GM12878 (cell line): ENCODE measurements at regions not wholly inside any gene's neighbourhood (a gene's known extent, or its start where the extent isn't known, plus 50 kb on each side); places are given as distances from the start of the nearest gene placed in this dataset.

Experiments
- ATAC-seq: fragments of 200-7000 bp; cut with Tn5 transposase; 3 replicates; pipeline ENCODE4 v1.9.1; 2020; ENCODE audit warnings: mild to moderate bottlenecking, moderate library complexity
- BruUV-seq: library from RNA; stranded (reverse); fragments of 400-500 nt; replicated peaks from 2 replicates; lab custom pipeline; 2021; lab: Mats Ljungman, UMichigan
- CTCF ChIA-PET: fragments of 300-600 bp; sonication (Branson Sonifier 250); formaldehyde crosslinking; extraction: SDS; loops from one replicate; lab custom pipeline; 2021; ENCODE audit warnings: inconsistent platforms; lab: Yijun Ruan, JAX
- POLR2A ChIA-PET: fragments of 350-600 bp; formaldehyde crosslinking; extraction: SDS; loops from one replicate; lab custom pipeline; 2021; ENCODE audit warnings: inconsistent platforms; lab: Charles Lee
- RAD21 ChIA-PET: fragments of 300-600 bp; sonication (Branson Sonifier 250); formaldehyde crosslinking; loops from one replicate; lab custom pipeline; 2023; ENCODE audit warnings: antibody characterized with exemption; ENCODE audit not compliant: unreplicated experiment; lab: Charles Lee
- SMC1A ChIA-PET: fragments of 300-600 bp; sonication (Branson Sonifier 250); formaldehyde crosslinking; loops from one replicate; lab custom pipeline; 2023; ENCODE audit not compliant: unreplicated experiment, uncharacterized antibody; lab: Charles Lee
- DNase-seq: peaks from one replicate; pipeline ENCODE4 v3.0.0-alpha.2; 2011; ENCODE audit warnings: low read depth, low spot score
- FAIRE-seq: peaks from 3 replicates; lab custom pipeline; 2011; peaks lifted over from hg19 to GRCh38; lab: Jason Lieb, UNC
- H2AFZ ChIP-seq: 2 replicates; pipeline ENCODE4 v1.6.0; 2011; ENCODE audit warnings: low read depth, low read length, control low read depth; ENCODE audit not compliant: control insufficient read depth
- H3K27ac ChIP-seq: 2 replicates; pipeline ENCODE4 v1.5.1; 2011; ENCODE audit warnings: control low read depth; ENCODE audit not compliant: control insufficient read depth, insufficient read depth
- H3K27me3 ChIP-seq, 2 experiments: replicated peaks in 1 of 2; 2 replicates each; pipeline versions ENCODE4 v1.6.0 to v1.6.1; 2011; ENCODE audit warnings: low read length in 1 of 2; ENCODE audit not compliant: control insufficient read depth in 2 of 2, insufficient read depth in 2 of 2
- H3K36me3 ChIP-seq, 2 experiments: 2 replicates each; pipeline ENCODE4 v1.5.1; 2011; ENCODE audit warnings: low read length in 1 of 2; ENCODE audit not compliant: control insufficient read depth in 2 of 2, insufficient read depth in 2 of 2
- H3K4me1 ChIP-seq: 2 replicates; pipeline ENCODE4 v1.6.1; 2011; ENCODE audit warnings: mild to moderate bottlenecking, low read length, moderate library complexity, mixed read lengths; ENCODE audit not compliant: control insufficient read depth, insufficient read depth
- H3K4me2 ChIP-seq: 2 replicates; pipeline ENCODE4 v1.6.0; 2011; ENCODE audit warnings: control low read depth; ENCODE audit not compliant: control insufficient read depth, insufficient read depth
- H3K4me3 ChIP-seq: fragments of 200-600 bp; sonication (generic); 2 replicates; pipeline ENCODE4 v1.5.1; 2016
- H3K79me2 ChIP-seq: 2 replicates; pipeline ENCODE4 v1.6.0; 2011; ENCODE audit warnings: low read length; ENCODE audit not compliant: control insufficient read depth, insufficient read depth
- H3K9ac ChIP-seq: 2 replicates; pipeline ENCODE4 v1.8.0; 2011; ENCODE audit warnings: low read length, control low read depth, mixed read lengths; ENCODE audit not compliant: control insufficient read depth, insufficient read depth
- H3K9me3 ChIP-seq: replicated peaks from 3 replicates; pipeline ENCODE4 v1.5.1; 2011; ENCODE audit warnings: mild to moderate bottlenecking, low read length; ENCODE audit not compliant: control insufficient read depth, insufficient read depth
- H4K20me1 ChIP-seq: 2 replicates; pipeline ENCODE4 v1.6.0; 2011; ENCODE audit not compliant: control insufficient read depth, insufficient read depth
- BACH1 ChIP-seq: fragments of 450-650 bp; IDR thresholded peaks from 2 replicates; pipeline ENCODE4 v1.6.1; 2017; ENCODE audit warnings: mild to moderate bottlenecking, borderline replicate concordance
- BCL11A ChIP-seq: IDR thresholded peaks from 2 replicates; pipeline ENCODE4 v1.6.1; 2011; ENCODE audit warnings: low read depth, low read length
- BCLAF1 ChIP-seq: fragments of 450-650 bp; IDR thresholded peaks from 2 replicates; pipeline ENCODE4 v1.6.1; 2017; ENCODE audit warnings: antibody characterized with exemption, mild to moderate bottlenecking, moderate library complexity
- ELK1 ChIP-seq: IDR thresholded peaks from 2 replicates; pipeline ENCODE4 v1.6.1; 2012; ENCODE audit warnings: low read depth, low read length, improper control_type of control experiment
- FOXK2 ChIP-seq: fragments of 450-650 bp; IDR thresholded peaks from 2 replicates; pipeline ENCODE4 v1.6.1; 2017; ENCODE audit warnings: mild to moderate bottlenecking, moderate library complexity
- HSF1 ChIP-seq: fragments of 150-350 bp; IDR thresholded peaks from 2 replicates; pipeline ENCODE4 v1.6.1; 2014; ENCODE audit warnings: mild to moderate bottlenecking, low read depth, low read length
- KDM1A ChIP-seq: fragments of 200-600 bp; sonication (generic); IDR thresholded peaks from 2 replicates; pipeline ENCODE4 v1.6.1; 2016; ENCODE audit warnings: borderline replicate concordance
- KLF5 ChIP-seq: fragments of 450-650 bp; IDR thresholded peaks from 2 replicates; pipeline ENCODE4 v1.6.1; 2014; ENCODE audit warnings: mild to moderate bottlenecking; ENCODE audit not compliant: partially characterized antibody
- MLLT1 ChIP-seq: fragments of 450-650 bp; IDR thresholded peaks from 2 replicates; pipeline ENCODE4 v1.6.1; 2016; ENCODE audit warnings: mild to moderate bottlenecking
- NBN ChIP-seq: fragments of 450-650 bp; IDR thresholded peaks from 2 replicates; pipeline ENCODE4 v1.6.1; 2016
- NFIC ChIP-seq: IDR thresholded peaks from 2 replicates; pipeline ENCODE4 v1.6.1; 2012; ENCODE audit warnings: low read depth, mild to moderate bottlenecking, inconsistent platforms, low read length, moderate library complexity
- PAX5 ChIP-seq: IDR thresholded peaks from 2 replicates; pipeline ENCODE4 v1.6.1; 2011; ENCODE audit warnings: low read depth, low read length, borderline replicate concordance
- PAX8 ChIP-seq: fragments of 450-650 bp; IDR thresholded peaks from 2 replicates; pipeline ENCODE4 v1.6.1; 2017; ENCODE audit warnings: mild to moderate bottlenecking, moderate library complexity
- RAD51 ChIP-seq: fragments of 450-650 bp; IDR thresholded peaks from 2 replicates; pipeline ENCODE4 v1.6.1; 2016; ENCODE audit warnings: moderate library complexity, mild to moderate bottlenecking, inconsistent platforms
- RCOR1 ChIP-seq: conservative IDR thresholded peaks from 2 replicates; pipeline ENCODE4 v1.6.1; 2012; ENCODE audit warnings: low read depth, low read length, improper control_type of control experiment
- ZBTB33 ChIP-seq: fragments of 450-650 bp; IDR thresholded peaks from 2 replicates; pipeline ENCODE4 v1.6.1; 2017; ENCODE audit warnings: mild to moderate bottlenecking
- ZNF274 ChIP-seq: IDR thresholded peaks from one replicate; pipeline ENCODE4 v1.8.0; 2011; ENCODE audit not compliant: insufficient read length, insufficient read depth
- ZSCAN29 ChIP-seq: fragments of 450-650 bp; IDR thresholded peaks from 2 replicates; pipeline ENCODE4 v1.6.1; 2017; ENCODE audit warnings: mild to moderate bottlenecking, moderate library complexity
- WGBS: methylation state at CpG from one replicate; pipeline ENCODE4 v1.1.6; 2016; ENCODE audit warnings: low lambda C conversion rate; ENCODE audit not compliant: insufficient replicate concordance, insufficient coverage; ENCODE audit errors: missing lambda C conversion rate; 5-methylcytosine and 5-hydroxymethylcytosine counted together
- in situ Hi-C: fragments of 300-500 bp; cut with MboI; formaldehyde crosslinking; loops from 9 replicates; pipeline ENCODE4 v1.14.3; 2018; ENCODE audit warnings: mixed read lengths
- intact Hi-C: fragments of 100-400 bp; cut with micrococcal nuclease; formaldehyde crosslinking; loops from one replicate; pipeline ENCODE4 v1.14.2; 2022; ENCODE audit not compliant: unreplicated experiment

GRCh38 chr5:57362951-57363350 lies 119.7 kb downstream of the ACTBL2 start:
- H3K4me2 ChIP-seq = no peak overlapping the region
- H2AFZ ChIP-seq = no peak overlapping the region
- no peak overlapping the region for H3K4me3 ChIP-seq
- intact Hi-C loops (no loop called here), in situ Hi-C loops (no loop called here)
- BruUV-seq = no TSS peak
- ChIA-PET SMC1A (no interaction called here), CTCF (no interaction called here), RAD21 (no interaction called here), POLR2A (no interaction called here)
- FAIRE-seq (no peak), DNase-seq (no peak), ATAC-seq (no peak)
- no peaks in the 10 kb centered on the region for H4K20me1 ChIP-seq
- H3K79me2 ChIP-seq = no peaks in the 10 kb centered on the region
- 42% methylated on average over 5 of the region's 5 CpGs for WGBS
- no peak overlapping the region for H3K9ac ChIP-seq
- H3K9me3 ChIP-seq = no peaks in the 10 kb centered on the region
- no peaks in the 10 kb centered on the region for H3K36me3 ChIP-seq
- H3K27me3 ChIP-seq = no peaks in the 10 kb centered on the region
- H3K4me1 ChIP-seq = no peaks in the 10 kb centered on the region
- no peak overlapping the region for H3K27ac ChIP-seq
- TF ChIP-seq ZNF274 (no peak), KDM1A (no peak), RCOR1 (no peak), ZSCAN29 (no peak), PAX5 (no peak), HSF1 (no peak), NBN (no peak), ELK1 (no peak), RAD51 (no peak), BCLAF1 (no peak), BCL11A (no peak), MLLT1 (no peak), ZBTB33 (no peak), FOXK2 (no peak), PAX8 (no peak), KLF5 (no peak), BACH1 (no peak), NFIC (no peak)
